ENCODE measurements at regions not wholly inside any gene's neighbourhood (a gene's known extent, or its start where the extent isn't known, plus 50 kb on each side); places are given as distances from the start of the nearest gene placed in this dataset.

GRCh38 chr3:73319179-73319769 is 257.8 kb downstream of the EBLN2 start (continued):
- TF ChIP-seq, protein P1, sequence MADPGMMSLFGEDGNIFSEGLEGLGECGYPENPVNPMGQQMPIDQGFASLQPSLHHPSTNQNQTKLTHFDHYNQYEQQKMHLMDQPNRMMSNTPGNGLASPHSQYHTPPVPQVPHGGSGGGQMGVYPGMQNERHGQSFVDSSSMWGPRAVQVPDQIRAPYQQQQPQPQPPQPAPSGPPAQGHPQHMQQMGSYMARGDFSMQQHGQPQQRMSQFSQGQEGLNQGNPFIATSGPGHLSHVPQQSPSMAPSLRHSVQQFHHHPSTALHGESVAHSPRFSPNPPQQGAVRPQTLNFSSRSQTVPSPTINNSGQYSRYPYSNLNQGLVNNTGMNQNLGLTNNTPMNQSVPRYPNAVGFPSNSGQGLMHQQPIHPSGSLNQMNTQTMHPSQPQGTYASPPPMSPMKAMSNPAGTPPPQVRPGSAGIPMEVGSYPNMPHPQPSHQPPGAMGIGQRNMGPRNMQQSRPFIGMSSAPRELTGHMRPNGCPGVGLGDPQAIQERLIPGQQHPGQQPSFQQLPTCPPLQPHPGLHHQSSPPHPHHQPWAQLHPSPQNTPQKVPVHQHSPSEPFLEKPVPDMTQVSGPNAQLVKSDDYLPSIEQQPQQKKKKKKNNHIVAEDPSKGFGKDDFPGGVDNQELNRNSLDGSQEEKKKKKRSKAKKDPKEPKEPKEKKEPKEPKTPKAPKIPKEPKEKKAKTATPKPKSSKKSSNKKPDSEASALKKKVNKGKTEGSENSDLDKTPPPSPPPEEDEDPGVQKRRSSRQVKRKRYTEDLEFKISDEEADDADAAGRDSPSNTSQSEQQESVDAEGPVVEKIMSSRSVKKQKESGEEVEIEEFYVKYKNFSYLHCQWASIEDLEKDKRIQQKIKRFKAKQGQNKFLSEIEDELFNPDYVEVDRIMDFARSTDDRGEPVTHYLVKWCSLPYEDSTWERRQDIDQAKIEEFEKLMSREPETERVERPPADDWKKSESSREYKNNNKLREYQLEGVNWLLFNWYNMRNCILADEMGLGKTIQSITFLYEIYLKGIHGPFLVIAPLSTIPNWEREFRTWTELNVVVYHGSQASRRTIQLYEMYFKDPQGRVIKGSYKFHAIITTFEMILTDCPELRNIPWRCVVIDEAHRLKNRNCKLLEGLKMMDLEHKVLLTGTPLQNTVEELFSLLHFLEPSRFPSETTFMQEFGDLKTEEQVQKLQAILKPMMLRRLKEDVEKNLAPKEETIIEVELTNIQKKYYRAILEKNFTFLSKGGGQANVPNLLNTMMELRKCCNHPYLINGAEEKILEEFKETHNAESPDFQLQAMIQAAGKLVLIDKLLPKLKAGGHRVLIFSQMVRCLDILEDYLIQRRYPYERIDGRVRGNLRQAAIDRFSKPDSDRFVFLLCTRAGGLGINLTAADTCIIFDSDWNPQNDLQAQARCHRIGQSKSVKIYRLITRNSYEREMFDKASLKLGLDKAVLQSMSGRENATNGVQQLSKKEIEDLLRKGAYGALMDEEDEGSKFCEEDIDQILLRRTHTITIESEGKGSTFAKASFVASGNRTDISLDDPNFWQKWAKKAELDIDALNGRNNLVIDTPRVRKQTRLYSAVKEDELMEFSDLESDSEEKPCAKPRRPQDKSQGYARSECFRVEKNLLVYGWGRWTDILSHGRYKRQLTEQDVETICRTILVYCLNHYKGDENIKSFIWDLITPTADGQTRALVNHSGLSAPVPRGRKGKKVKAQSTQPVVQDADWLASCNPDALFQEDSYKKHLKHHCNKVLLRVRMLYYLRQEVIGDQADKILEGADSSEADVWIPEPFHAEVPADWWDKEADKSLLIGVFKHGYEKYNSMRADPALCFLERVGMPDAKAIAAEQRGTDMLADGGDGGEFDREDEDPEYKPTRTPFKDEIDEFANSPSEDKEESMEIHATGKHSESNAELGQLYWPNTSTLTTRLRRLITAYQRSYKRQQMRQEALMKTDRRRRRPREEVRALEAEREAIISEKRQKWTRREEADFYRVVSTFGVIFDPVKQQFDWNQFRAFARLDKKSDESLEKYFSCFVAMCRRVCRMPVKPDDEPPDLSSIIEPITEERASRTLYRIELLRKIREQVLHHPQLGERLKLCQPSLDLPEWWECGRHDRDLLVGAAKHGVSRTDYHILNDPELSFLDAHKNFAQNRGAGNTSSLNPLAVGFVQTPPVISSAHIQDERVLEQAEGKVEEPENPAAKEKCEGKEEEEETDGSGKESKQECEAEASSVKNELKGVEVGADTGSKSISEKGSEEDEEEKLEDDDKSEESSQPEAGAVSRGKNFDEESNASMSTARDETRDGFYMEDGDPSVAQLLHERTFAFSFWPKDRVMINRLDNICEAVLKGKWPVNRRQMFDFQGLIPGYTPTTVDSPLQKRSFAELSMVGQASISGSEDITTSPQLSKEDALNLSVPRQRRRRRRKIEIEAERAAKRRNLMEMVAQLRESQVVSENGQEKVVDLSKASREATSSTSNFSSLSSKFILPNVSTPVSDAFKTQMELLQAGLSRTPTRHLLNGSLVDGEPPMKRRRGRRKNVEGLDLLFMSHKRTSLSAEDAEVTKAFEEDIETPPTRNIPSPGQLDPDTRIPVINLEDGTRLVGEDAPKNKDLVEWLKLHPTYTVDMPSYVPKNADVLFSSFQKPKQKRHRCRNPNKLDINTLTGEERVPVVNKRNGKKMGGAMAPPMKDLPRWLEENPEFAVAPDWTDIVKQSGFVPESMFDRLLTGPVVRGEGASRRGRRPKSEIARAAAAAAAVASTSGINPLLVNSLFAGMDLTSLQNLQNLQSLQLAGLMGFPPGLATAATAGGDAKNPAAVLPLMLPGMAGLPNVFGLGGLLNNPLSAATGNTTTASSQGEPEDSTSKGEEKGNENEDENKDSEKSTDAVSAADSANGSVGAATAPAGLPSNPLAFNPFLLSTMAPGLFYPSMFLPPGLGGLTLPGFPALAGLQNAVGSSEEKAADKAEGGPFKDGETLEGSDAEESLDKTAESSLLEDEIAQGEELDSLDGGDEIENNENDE (IDR thresholded peaks at IDR 0.05; ENCODE audit: insufficient replicate concordance, low read length): no peak
